ENCODE measurements at regions not wholly inside any gene's neighbourhood (a gene's known extent, or its start where the extent isn't known, plus 50 kb on each side); places are given as distances from the start of the nearest gene placed in this dataset.

- Histone ChIP-seq H3K27me3 (ENCODE audit: insufficient read depth, low read length) (no peaks in the 10 kb centered on the region), H4K20me1 (ENCODE audit: insufficient read depth, low read length) (no peaks in the 10 kb centered on the region), H3K36me3 (ENCODE audit: insufficient read depth, low read length) (no peaks in the 10 kb centered on the region), H3K79me2 (ENCODE audit: insufficient read depth, low read length) (no peaks in the 10 kb centered on the region), H3K4me2 (ENCODE audit: low read length) (no peak overlapping the region), H3K9me2 (ENCODE audit: low read depth, low read length) (no peaks in the 10 kb centered on the region), H3K4me1 (ENCODE audit: insufficient read depth, low read length, severe bottlenecking) (no peaks in the 10 kb centered on the region), H3K9me3 (ENCODE audit: low read length) (no peaks in the 10 kb centered on the region), H2AFZ (ENCODE audit: low read length) (no peak overlapping the region), H3K9ac (ENCODE audit: low read length) (no peak overlapping the region), H3K4me3 (ENCODE audit: low read depth, low read length, poor library complexity, severe bottlenecking) (no peak overlapping the region), H3K27ac (ENCODE audit: low read depth, low read length, poor library complexity, severe bottlenecking) (no peak overlapping the region), H3F3A (ENCODE audit: insufficient read depth, low read length) (no peaks in the 10 kb centered on the region)
- TF ChIP-seq, protein P1, sequence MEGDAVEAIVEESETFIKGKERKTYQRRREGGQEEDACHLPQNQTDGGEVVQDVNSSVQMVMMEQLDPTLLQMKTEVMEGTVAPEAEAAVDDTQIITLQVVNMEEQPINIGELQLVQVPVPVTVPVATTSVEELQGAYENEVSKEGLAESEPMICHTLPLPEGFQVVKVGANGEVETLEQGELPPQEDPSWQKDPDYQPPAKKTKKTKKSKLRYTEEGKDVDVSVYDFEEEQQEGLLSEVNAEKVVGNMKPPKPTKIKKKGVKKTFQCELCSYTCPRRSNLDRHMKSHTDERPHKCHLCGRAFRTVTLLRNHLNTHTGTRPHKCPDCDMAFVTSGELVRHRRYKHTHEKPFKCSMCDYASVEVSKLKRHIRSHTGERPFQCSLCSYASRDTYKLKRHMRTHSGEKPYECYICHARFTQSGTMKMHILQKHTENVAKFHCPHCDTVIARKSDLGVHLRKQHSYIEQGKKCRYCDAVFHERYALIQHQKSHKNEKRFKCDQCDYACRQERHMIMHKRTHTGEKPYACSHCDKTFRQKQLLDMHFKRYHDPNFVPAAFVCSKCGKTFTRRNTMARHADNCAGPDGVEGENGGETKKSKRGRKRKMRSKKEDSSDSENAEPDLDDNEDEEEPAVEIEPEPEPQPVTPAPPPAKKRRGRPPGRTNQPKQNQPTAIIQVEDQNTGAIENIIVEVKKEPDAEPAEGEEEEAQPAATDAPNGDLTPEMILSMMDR (IDR thresholded peaks at IDR 0.05; ENCODE audit: low read length): no peak
- TF ChIP-seq EZH2 (IDR thresholded peaks at IDR 0.05; ENCODE audit: borderline replicate concordance, low read length): no peak
These were observed 174.2 kb upstream of the PHF14 start for GRCh38 chr7:10799475-10799874.

DNA sequence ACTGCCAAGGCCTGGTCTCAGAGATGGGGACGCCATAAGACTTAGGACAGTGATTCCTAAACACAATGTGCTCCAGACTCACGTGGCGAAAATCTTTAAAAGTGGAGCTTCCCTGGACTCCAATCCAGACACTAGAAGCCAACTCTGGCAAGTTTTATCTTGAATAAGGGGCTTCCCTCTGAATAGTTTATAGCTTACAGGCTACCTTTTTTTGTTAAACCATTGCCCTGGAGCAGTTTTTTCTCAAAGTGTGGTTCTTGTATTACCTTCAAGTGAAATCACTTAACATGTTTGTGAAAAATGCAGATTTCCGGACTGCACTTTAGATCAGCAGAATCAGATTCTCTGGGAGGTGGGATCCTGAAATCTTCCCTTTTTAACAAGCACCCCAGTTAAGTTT, 171.7 kb upstream of the PHF14 start:
- no peak overlapping the region for H3K27ac ChIP-seq (ENCODE audit: low read depth, low read length, poor library complexity, severe bottlenecking)

GRCh38 chr7:10802526-10802925, 171.1 kb upstream of the PHF14 start:
- Histone ChIP-seq H3F3A (ENCODE audit: insufficient read depth, low read length) (no peaks in the 10 kb centered on the region), H3K4me2 (ENCODE audit: low read length) (no peak overlapping the region), H3K27me3 (ENCODE audit: insufficient read depth, low read length) (no peaks in the 10 kb centered on the region), H3K9ac (ENCODE audit: low read length) (no peak overlapping the region), H3K36me3 (ENCODE audit: insufficient read depth, low read length) (no peaks in the 10 kb centered on the region), H3K9me2 (ENCODE audit: low read depth, low read length) (no peaks in the 10 kb centered on the region), H2AFZ (ENCODE audit: low read length) (no peak overlapping the region), H3K4me1 (ENCODE audit: insufficient read depth, low read length, severe bottlenecking) (no peaks in the 10 kb centered on the region), H3K27ac (ENCODE audit: low read depth, low read length, poor library complexity, severe bottlenecking) (no peak overlapping the region), H3K79me2 (ENCODE audit: insufficient read depth, low read length) (no peaks in the 10 kb centered on the region), H3K4me3 (ENCODE audit: low read depth, low read length, poor library complexity, severe bottlenecking) (no peak overlapping the region), H4K20me1 (ENCODE audit: insufficient read depth, low read length) (no peaks in the 10 kb centered on the region), H3K9me3 (ENCODE audit: low read length) (no peaks in the 10 kb centered on the region)
- no peak for TF ChIP-seq EZH2 (IDR thresholded peaks at IDR 0.05; ENCODE audit: borderline replicate concordance, low read length)
- TF ChIP-seq, protein P1 (IDR thresholded peaks at IDR 0.05; ENCODE audit: low read length): no peak

More for the DNA sequence above, 171.7 kb upstream of the PHF14 start:
- Histone ChIP-seq H3K27me3 (ENCODE audit: insufficient read depth, low read length) (no peaks in the 10 kb centered on the region), H3K4me3 (ENCODE audit: low read depth, low read length, poor library complexity, severe bottlenecking) (no peak overlapping the region), H3K9ac (ENCODE audit: low read length) (no peak overlapping the region), H3F3A (ENCODE audit: insufficient read depth, low read length) (no peaks in the 10 kb centered on the region), H3K9me2 (ENCODE audit: low read depth, low read length) (no peaks in the 10 kb centered on the region), H3K36me3 (ENCODE audit: insufficient read depth, low read length) (no peaks in the 10 kb centered on the region), H3K4me1 (ENCODE audit: insufficient read depth, low read length, severe bottlenecking) (no peaks in the 10 kb centered on the region), H3K4me2 (ENCODE audit: low read length) (no peak overlapping the region), H4K20me1 (ENCODE audit: insufficient read depth, low read length) (no peaks in the 10 kb centered on the region), H3K9me3 (ENCODE audit: low read length) (no peaks in the 10 kb centered on the region), H3K79me2 (ENCODE audit: insufficient read depth, low read length) (no peaks in the 10 kb centered on the region), H2AFZ (ENCODE audit: low read length) (no peak overlapping the region)
- TF ChIP-seq, protein P1 (IDR thresholded peaks at IDR 0.05; ENCODE audit: low read length): no peak
- TF ChIP-seq EZH2 (IDR thresholded peaks at IDR 0.05; ENCODE audit: borderline replicate concordance, low read length): no peak

Data from OCI-LY1 (cell line).